Neuronal stem cell (in vitro differentiated cells): ENCODE measurements at regions not wholly inside any gene's neighbourhood (a gene's known extent, or its start where the extent isn't known, plus 50 kb on each side); places are given as distances from the start of the nearest gene placed in this dataset.
A peak's percentile ranks its signal among the peaks of the same experiment; 100 is the strongest.
"Not testable (repeated sequence)": the region's sequence is repeated elsewhere in the genome, so short reads cannot be mapped to it uniquely, and the experiment has no call there.

ENCODE experiments used
- DNase-seq: peaks from one replicate; pipeline ENCODE4 v3.0.0-alpha.2; 2013; ENCODE audit warnings: low spot score
- H2AFZ ChIP-seq: one replicate; pipeline ENCODE4 v1.6.1; 2013; ENCODE audit warnings: mild to moderate bottlenecking, low read length, inconsistent platforms
- H2AK5ac ChIP-seq: 2 replicates; pipeline ENCODE4 v1.6.1; 2013; ENCODE audit warnings: low read depth, mild to moderate bottlenecking, inconsistent platforms, low read length, moderate library complexity, mixed read lengths
- H2BK120ac ChIP-seq: 2 replicates; pipeline ENCODE4 v1.6.1; 2013; ENCODE audit warnings: low read depth, mild to moderate bottlenecking, inconsistent platforms, low read length, moderate library complexity, mixed read lengths
- H2BK12ac ChIP-seq: one replicate; pipeline ENCODE4 v1.6.1; 2013; ENCODE audit warnings: low read length, inconsistent platforms
- H2BK15ac ChIP-seq: 2 replicates; pipeline ENCODE4 v1.6.1; 2013; ENCODE audit warnings: mild to moderate bottlenecking, low read length, inconsistent platforms, mixed read lengths
- H2BK5ac ChIP-seq: one replicate; pipeline ENCODE4 v1.6.1; 2013; ENCODE audit warnings: inconsistent platforms, mild to moderate bottlenecking, low read length, moderate library complexity
- H3K14ac ChIP-seq: one replicate; pipeline ENCODE4 v1.6.1; 2013; ENCODE audit warnings: low read length, inconsistent platforms
- H3K18ac ChIP-seq: 2 replicates; pipeline ENCODE4 v1.6.1; 2013; ENCODE audit warnings: low read length, inconsistent platforms
- H3K23ac ChIP-seq: 2 replicates; pipeline ENCODE4 v1.6.1; 2013; ENCODE audit warnings: low read depth, mild to moderate bottlenecking, mixed read lengths, low read length, inconsistent platforms; ENCODE audit not compliant: poor library complexity
- H3K27ac ChIP-seq: replicated peaks from 3 replicates; pipeline ENCODE4 v1.5.1; 2013; ENCODE audit warnings: low read length, inconsistent platforms
- H3K27me3 ChIP-seq, 3 experiments: 2 replicates each; pipeline ENCODE4 v1.6.1; 2013; ENCODE audit warnings: low read length in 3 of 3, mild to moderate bottlenecking in 2 of 3, inconsistent platforms in 1 of 3, low read depth in 1 of 3, mixed read lengths in 1 of 3, moderate library complexity in 1 of 3; ENCODE audit not compliant: control insufficient read depth in 3 of 3, insufficient read depth in 3 of 3
- H3K36me3 ChIP-seq, 2 donors: replicated peaks in 1 of 2; 2 replicates each; pipeline ENCODE4 v1.6.1; 2013; ENCODE audit warnings: low read length in 2 of 2; ENCODE audit not compliant: control insufficient read depth in 2 of 2, insufficient read depth in 2 of 2
- H3K4ac ChIP-seq: 2 replicates; pipeline ENCODE4 v1.6.1; 2013; ENCODE audit warnings: inconsistent platforms, mild to moderate bottlenecking, low read length, moderate library complexity
- H3K4me1 ChIP-seq, 2 donors: 1 replicate in 1 of 2; 2 replicates in 1 of 2; pipeline ENCODE4 v1.6.1; 2013; ENCODE audit warnings: low read length in 2 of 2, low read depth in 1 of 2; ENCODE audit not compliant: control insufficient read depth in 2 of 2, insufficient read depth in 1 of 2
- H3K4me2 ChIP-seq: one replicate; pipeline ENCODE4 v1.6.1; 2013; ENCODE audit warnings: mild to moderate bottlenecking, low read length, inconsistent platforms; ENCODE audit not compliant: insufficient read depth, poor library complexity, severe bottlenecking
- H3K4me3 ChIP-seq, 2 donors: 2 replicates each; pipeline ENCODE4 v1.5.1; 2013; ENCODE audit warnings: low read length in 2 of 2, mild to moderate bottlenecking in 2 of 2, inconsistent platforms in 1 of 2, moderate library complexity in 1 of 2
- H3K79me1 ChIP-seq: one replicate; pipeline ENCODE4 v1.6.1; 2013; ENCODE audit warnings: low read depth, mild to moderate bottlenecking, inconsistent platforms, low read length, moderate library complexity
- H3K9ac ChIP-seq: one replicate; pipeline ENCODE4 v1.6.1; 2013; ENCODE audit warnings: mild to moderate bottlenecking, low read depth, low read length, inconsistent platforms; ENCODE audit not compliant: poor library complexity
- H3K9me3 ChIP-seq, 2 donors: replicated peaks in 1 of 2; 2 replicates each; pipeline versions ENCODE3 to v1.6.1; 2013; ENCODE audit warnings: low read length in 2 of 2, mild to moderate bottlenecking in 2 of 2, inconsistent platforms in 1 of 2, low read depth in 1 of 2, mixed read lengths in 1 of 2, moderate library complexity in 1 of 2; ENCODE audit not compliant: control insufficient read depth in 2 of 2, insufficient read depth in 1 of 2
- H4K8ac ChIP-seq: one replicate; pipeline ENCODE4 v1.6.1; 2013; ENCODE audit warnings: low read depth, mild to moderate bottlenecking, inconsistent platforms, low read length, moderate library complexity
- H4K91ac ChIP-seq: one replicate; pipeline ENCODE4 v1.6.1; 2013; ENCODE audit warnings: low read length, low read depth, mild to moderate bottlenecking, inconsistent platforms; ENCODE audit not compliant: poor library complexity
- WGBS, 2 donors: extraction: QIAGEN DNeasy Blood & Tissue Kit; methylation state at CpG; one replicate each; pipeline ENCODE4 v1.1.7; 2013; ENCODE audit warnings: missing lambda C conversion rate in 2 of 2, mixed read lengths in 1 of 2; ENCODE audit not compliant: insufficient read length in 2 of 2, insufficient replicate concordance in 1 of 2; ENCODE audit errors: extremely low coverage in 2 of 2; 5-methylcytosine and 5-hydroxymethylcytosine counted together

- H2AFZ ChIP-seq = no peak overlapping the region
- H4K91ac ChIP-seq = no peak overlapping the region
- H2BK120ac ChIP-seq = no peak overlapping the region
- no peaks in the 10 kb centered on the region for H3K79me1 ChIP-seq
- H3K27ac ChIP-seq = no peak overlapping the region
- H3K4ac ChIP-seq = no peak overlapping the region
- no peak overlapping the region for H4K8ac ChIP-seq
- no peak overlapping the region for H3K18ac ChIP-seq
- H2BK5ac ChIP-seq = no peak overlapping the region
- WGBS, 2 donors = no CpG with 5 or more reads among the region's 1 CpG
- no peaks in the 10 kb centered on the region for H3K9me3 ChIP-seq
- H3K27me3 ChIP-seq = no peaks in the 10 kb centered on the region
- H2BK15ac ChIP-seq = no peak overlapping the region
- no peak for DNase-seq
- no peaks in the 10 kb centered on the region for H3K4me1 ChIP-seq
- no peaks in the 10 kb centered on the region for H3K36me3 ChIP-seq
- H2BK12ac ChIP-seq = no peak overlapping the region
- no peak overlapping the region for H3K9ac ChIP-seq
- no peak overlapping the region for H3K4me2 ChIP-seq
- H3K14ac ChIP-seq = no peak overlapping the region
- no peak overlapping the region for H3K4me3 ChIP-seq
- H3K23ac ChIP-seq = no peak overlapping the region
- no peak overlapping the region for H2AK5ac ChIP-seq
Measured at GRCh38 chr2:19623488-19623887, 265.1 kb upstream of the OSR1 start.

GRCh38 chr2:19617257-19617848 is 258.9 kb upstream of the OSR1 start:
- Histone ChIP-seq H3K23ac (no peak overlapping the region), H4K8ac (no peak overlapping the region), H3K4me3 (no peak overlapping the region), H3K18ac (peak overlapping the region; percentile 41), H2AK5ac (no peak overlapping the region), H3K4me2 (no peak overlapping the region), H3K14ac (peak overlapping the region; percentile 67), H3K4me1 (no peaks in the 10 kb centered on the region), H3K36me3 (no peaks in the 10 kb centered on the region), H4K91ac (no peak overlapping the region), H2BK12ac (no peak overlapping the region), H3K9me3 (peaks cover 0 to 5% of the 10 kb centered on the region in 2 donors), H3K79me1 (no peaks in the 10 kb centered on the region), H2BK5ac (no peak overlapping the region), H3K27me3 (no peaks in the 10 kb centered on the region), H3K4ac (no peak overlapping the region), H3K9ac (no peak overlapping the region), H3K27ac (no peak overlapping the region), H2AFZ (no peak overlapping the region), H2BK15ac (no peak overlapping the region), H2BK120ac (no peak overlapping the region)
- WGBS, 2 donors = no CpG with 5 or more reads among the region's 1 CpG
- no peak for DNase-seq

- not testable (repeated sequence) for H3K14ac ChIP-seq, H3K23ac ChIP-seq, H2BK12ac ChIP-seq, DNase-seq, H3K79me1 ChIP-seq, H3K4me1 ChIP-seq, H3K9ac ChIP-seq, H3K9me3 ChIP-seq, H3K36me3 ChIP-seq, H3K18ac ChIP-seq, H2AFZ ChIP-seq, H3K4me2 ChIP-seq, H2BK15ac ChIP-seq, H2BK120ac ChIP-seq, H4K91ac ChIP-seq, H3K4me3 ChIP-seq, H3K27me3 ChIP-seq, H3K27ac ChIP-seq, H2BK5ac ChIP-seq, H2AK5ac ChIP-seq, H3K4ac ChIP-seq, H4K8ac ChIP-seq
- WGBS, 2 donors = no CpG with 5 or more reads among the region's 6 CpGs
Measured at GRCh38 chr2:19615402-19615801, 257.0 kb upstream of the OSR1 start.

- Histone ChIP-seq H3K36me3 (no peaks in the 10 kb centered on the region), H3K27me3 (no peaks in the 10 kb centered on the region), H3K9me3 (peaks cover 0 to 5% of the 10 kb centered on the region in 2 donors), H2BK5ac (no peak overlapping the region), H2BK12ac (no peak overlapping the region), H3K4me2 (no peak overlapping the region), H4K8ac (no peak overlapping the region), H3K4me3 (no peak overlapping the region), H3K18ac (no peak overlapping the region), H2BK15ac (no peak overlapping the region), H3K4me1 (no peaks in the 10 kb centered on the region), H3K4ac (no peak overlapping the region), H2AFZ (no peak overlapping the region), H2AK5ac (no peak overlapping the region), H3K14ac (no peak overlapping the region), H3K79me1 (no peaks in the 10 kb centered on the region), H3K23ac (no peak overlapping the region), H2BK120ac (no peak overlapping the region), H4K91ac (no peak overlapping the region), H3K27ac (no peak overlapping the region), H3K9ac (no peak overlapping the region)
- DNase-seq = no peak
- whole genome bisulfite sequencing, 2 donors = no CpG with 5 or more reads among the region's 2 CpGs
Measured at GRCh38 chr2:19614066-19614465, 255.6 kb upstream of the OSR1 start.
